GM12873 (cell line): ENCODE measurements at regions not wholly inside any gene's neighbourhood (a gene's known extent, or its start where the extent isn't known, plus 50 kb on each side); places are given as distances from the start of the nearest gene placed in this dataset.

Source experiments
- CTCF ChIP-seq: IDR thresholded peaks from 2 replicates; pipeline ENCODE4 v1.5.1; 2012; ENCODE audit warnings: low read depth, mild to moderate bottlenecking, moderate library complexity, low read length, control low read depth; ENCODE audit not compliant: insufficient read depth; ENCODE audit errors: missing control alignments

- no peak for TF ChIP-seq CTCF
Observed at GRCh38 chr20:50322703-50323131, 132.1 kb downstream of the CEBPB start.

GRCh38 chr20:50323209-50323608 is 132.6 kb downstream of the CEBPB start:
- TF ChIP-seq CTCF: no peak

- TF ChIP-seq CTCF: no peak
Observed at GRCh38 chr20:50323777-50324775, 133.4 kb downstream of the CEBPB start.

GRCh38 chr20:50325215-50325614 is 134.6 kb downstream of the CEBPB start:
- TF ChIP-seq CTCF: no peak

- no peak for TF ChIP-seq CTCF
Observed at GRCh38 chr20:50325651-50326050, 135.0 kb downstream of the CEBPB start.

- TF ChIP-seq CTCF: no peak
Observed at GRCh38 chr20:50327666-50328065, 137.0 kb downstream of the CEBPB start.

- no peak for TF ChIP-seq CTCF
Observed at GRCh38 chr20:50328222-50328979, 137.8 kb downstream of the CEBPB start.
